WTC11 (cell line): ENCODE measurements at regions not wholly inside any gene's neighbourhood (a gene's known extent, or its start where the extent isn't known, plus 50 kb on each side); places are given as distances from the start of the nearest gene placed in this dataset.

Source experiments
- ATAC-seq: fragments of 200-7000 bp; cut with Tn5 transposase; 2 replicates; pipeline ENCODE4 v1.10.0; 2021; ENCODE audit warnings: mild to moderate bottlenecking, moderate library complexity
- CTCF ChIA-PET: fragments of 300-600 bp; sonication (Branson Sonifier 250); formaldehyde crosslinking; loops from one replicate; lab custom pipeline; 2021; ENCODE audit warnings: antibody characterized with exemption; lab: Charles Lee
- POLR2A ChIA-PET: fragments of 350-600 bp; sonication (Branson Sonifier 250); formaldehyde crosslinking; loops from one replicate; lab custom pipeline; 2021; ENCODE audit warnings: antibody characterized with exemption; lab: Charles Lee
- DNase-seq: peaks from one replicate; pipeline ENCODE4 v3.0.0; 2021; ENCODE audit warnings: low spot score
- H3K27ac Mint-ChIP-seq: 2 replicates; pipeline ENCODE4 v1.8.0; 2021; ENCODE audit warnings: mixed read lengths
- H3K27me3 Mint-ChIP-seq: 2 replicates; pipeline ENCODE4 v1.8.0; 2021; ENCODE audit warnings: low read depth, mild to moderate bottlenecking, moderate library complexity, mixed read lengths
- H3K36me3 Mint-ChIP-seq: 2 replicates; pipeline ENCODE4 v1.8.0; 2021; ENCODE audit warnings: mixed read lengths
- H3K4me1 Mint-ChIP-seq: 2 replicates; pipeline ENCODE4 v1.8.0; 2022; ENCODE audit warnings: mixed read lengths
- H3K4me3 Mint-ChIP-seq: 2 replicates; pipeline ENCODE4 v1.8.0; 2021; ENCODE audit warnings: mild to moderate bottlenecking, moderate library complexity, mixed read lengths
- H3K9me3 Mint-ChIP-seq: 2 replicates; pipeline ENCODE4 v1.8.0; 2021; ENCODE audit warnings: mixed read lengths
- ATF1 ChIP-seq: sonication (generic); formaldehyde crosslinking; IDR thresholded peaks from 2 replicates; pipeline ENCODE4 v1.8.1; 2023; ENCODE audit warnings: mild to moderate bottlenecking, moderate library complexity, missing genetic modification reagents
- FOXK1 ChIP-seq: sonication (generic); formaldehyde crosslinking; IDR thresholded peaks from 2 replicates; pipeline ENCODE4 v1.8.0; 2022; ENCODE audit warnings: mild to moderate bottlenecking, moderate library complexity, missing genetic modification reagents
- NFE2L1 ChIP-seq: sonication (generic); formaldehyde crosslinking; IDR thresholded peaks from 2 replicates; pipeline ENCODE4 v1.8.1; 2023; ENCODE audit warnings: missing genetic modification reagents
- NR1H2 ChIP-seq: sonication (generic); formaldehyde crosslinking; IDR thresholded peaks from 2 replicates; pipeline ENCODE4 v1.9.0; 2021; ENCODE audit warnings: mild to moderate bottlenecking, moderate library complexity, missing genetic modification reagents
- NR3C1 ChIP-seq: sonication (generic); formaldehyde crosslinking; conservative IDR thresholded peaks from 2 replicates; pipeline ENCODE4 v1.8.1; 2023; ENCODE audit warnings: low read depth, mild to moderate bottlenecking, missing genetic modification reagents
- OVOL2 ChIP-seq: fragments of 250-450 bp; sonication (Bioruptor Pico); IDR thresholded peaks from 2 replicates; pipeline ENCODE4 v1.9.0; 2021; ENCODE audit warnings: mild to moderate bottlenecking, borderline replicate concordance
- SP1 ChIP-seq: sonication (generic); formaldehyde crosslinking; conservative IDR thresholded peaks from 2 replicates; pipeline ENCODE4 v1.8.1; 2022; ENCODE audit warnings: missing genetic modification reagents
- ZNF671 ChIP-seq: fragments of 250-450 bp; sonication (Bioruptor Pico); IDR thresholded peaks from 2 replicates; pipeline ENCODE4 v1.8.0; 2021; ENCODE audit warnings: mild to moderate bottlenecking
- TF ChIP-seq, protein P1 (sequence below): sonication (generic); formaldehyde crosslinking; IDR thresholded peaks from 2 replicates; pipeline ENCODE4 v1.8.1; 2023; ENCODE audit warnings: mild to moderate bottlenecking, moderate library complexity, missing genetic modification reagents
- TF ChIP-seq, protein P2 (sequence below): fragments of 250-450 bp; sonication (Bioruptor Pico); IDR thresholded peaks from 2 replicates; pipeline ENCODE4 v1.9.0; 2021; ENCODE audit warnings: mild to moderate bottlenecking
- TF ChIP-seq, protein P3 (sequence below): sonication (generic); formaldehyde crosslinking; IDR thresholded peaks from 2 replicates; pipeline ENCODE4 v1.8.1; 2023; ENCODE audit warnings: mild to moderate bottlenecking, missing genetic modification reagents, moderate library complexity
- TF ChIP-seq, protein P4 (sequence below): sonication (generic); formaldehyde crosslinking; IDR thresholded peaks from 2 replicates; pipeline ENCODE4 v1.8.1; 2023; ENCODE audit warnings: mild to moderate bottlenecking, missing genetic modification reagents
- TF ChIP-seq, protein P5 (sequence below): sonication (generic); formaldehyde crosslinking; IDR thresholded peaks from 2 replicates; pipeline ENCODE4 v1.8.0; 2022; ENCODE audit warnings: mild to moderate bottlenecking, missing genetic modification reagents
- TF ChIP-seq, protein P6 (sequence below): sonication (generic); formaldehyde crosslinking; conservative IDR thresholded peaks from 2 replicates; pipeline ENCODE4 v1.8.1; 2022; ENCODE audit warnings: mild to moderate bottlenecking, missing genetic modification reagents

DNA sequence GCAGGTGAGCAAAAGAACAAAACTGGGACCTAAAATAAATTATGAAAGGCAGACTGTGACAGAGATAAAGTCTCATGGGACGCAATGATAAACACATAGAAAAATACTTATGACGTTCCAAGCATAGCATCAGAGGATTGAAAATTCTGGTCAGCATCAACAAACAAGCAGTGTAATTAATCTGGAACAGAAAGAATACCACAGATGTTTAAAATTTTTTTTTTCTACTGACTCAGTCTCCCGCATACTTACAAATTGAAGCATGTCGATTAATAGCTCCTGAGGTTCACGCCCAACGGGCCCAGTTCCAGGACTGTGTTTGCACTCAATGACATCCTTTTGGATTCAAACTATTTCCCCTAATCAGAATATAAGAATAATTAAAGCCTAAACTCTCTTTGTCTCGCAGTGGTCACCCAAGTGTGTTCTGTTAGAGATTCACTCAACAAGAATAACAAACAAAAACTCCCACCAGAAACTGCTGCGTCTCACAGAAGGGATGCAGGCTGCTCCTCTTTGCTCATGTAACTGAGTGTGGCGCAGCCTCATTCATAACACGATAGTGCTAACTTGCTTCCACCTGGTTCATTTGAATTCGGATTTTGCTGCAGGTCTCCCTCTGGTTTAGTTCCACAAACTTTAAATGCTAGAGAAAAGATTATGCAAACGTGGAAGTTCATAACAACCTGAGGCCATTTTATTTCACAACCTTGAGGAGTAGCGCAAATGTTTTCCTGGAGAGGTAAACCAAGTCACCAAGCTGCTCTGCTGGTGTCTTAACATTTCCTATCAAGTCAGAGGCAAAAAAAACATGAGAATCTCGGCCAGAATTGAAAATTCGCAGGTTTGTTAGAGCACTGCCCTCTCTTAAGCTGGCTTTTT, 69.0 kb upstream of the CITED2 start:
- Mint-ChIP-seq H3K9me3 (0 out of 2 replicates have a peak, but pooled peaks cover 3% of the 10 kb centered on the region), H3K27me3 (no peaks in the 10 kb centered on the region), H3K27ac (no peak overlapping the region), H3K4me3 (no peak overlapping the region), H3K36me3 (no peaks in the 10 kb centered on the region), H3K4me1 (peaks cover 30% of the 10 kb centered on the region)
- no peak for DNase-seq
- CTCF ChIA-PET = no interaction called here
- ATAC-seq = no peak
- POLR2A ChIA-PET = interaction anchor here (0.6 kb wide), 1 partner anchor 15 kb away, joined by 4 read pairs; no protein-coding TSS in a partner anchor
- no peak for TF ChIP-seq SP1 (CRISPR knock-in tag)
- TF ChIP-seq, protein P1, sequence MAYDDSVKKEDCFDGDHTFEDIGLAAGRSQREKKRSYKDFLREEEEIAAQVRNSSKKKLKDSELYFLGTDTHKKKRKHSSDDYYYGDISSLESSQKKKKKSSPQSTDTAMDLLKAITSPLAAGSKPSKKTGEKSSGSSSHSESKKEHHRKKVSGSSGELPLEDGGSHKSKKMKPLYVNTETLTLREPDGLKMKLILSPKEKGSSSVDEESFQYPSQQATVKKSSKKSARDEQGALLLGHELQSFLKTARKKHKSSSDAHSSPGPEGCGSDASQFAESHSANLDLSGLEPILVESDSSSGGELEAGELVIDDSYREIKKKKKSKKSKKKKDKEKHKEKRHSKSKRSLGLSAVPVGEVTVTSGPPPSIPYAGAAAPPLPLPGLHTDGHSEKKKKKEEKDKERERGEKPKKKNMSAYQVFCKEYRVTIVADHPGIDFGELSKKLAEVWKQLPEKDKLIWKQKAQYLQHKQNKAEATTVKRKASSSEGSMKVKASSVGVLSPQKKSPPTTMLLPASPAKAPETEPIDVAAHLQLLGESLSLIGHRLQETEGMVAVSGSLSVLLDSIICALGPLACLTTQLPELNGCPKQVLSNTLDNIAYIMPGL = no peak

DNA sequence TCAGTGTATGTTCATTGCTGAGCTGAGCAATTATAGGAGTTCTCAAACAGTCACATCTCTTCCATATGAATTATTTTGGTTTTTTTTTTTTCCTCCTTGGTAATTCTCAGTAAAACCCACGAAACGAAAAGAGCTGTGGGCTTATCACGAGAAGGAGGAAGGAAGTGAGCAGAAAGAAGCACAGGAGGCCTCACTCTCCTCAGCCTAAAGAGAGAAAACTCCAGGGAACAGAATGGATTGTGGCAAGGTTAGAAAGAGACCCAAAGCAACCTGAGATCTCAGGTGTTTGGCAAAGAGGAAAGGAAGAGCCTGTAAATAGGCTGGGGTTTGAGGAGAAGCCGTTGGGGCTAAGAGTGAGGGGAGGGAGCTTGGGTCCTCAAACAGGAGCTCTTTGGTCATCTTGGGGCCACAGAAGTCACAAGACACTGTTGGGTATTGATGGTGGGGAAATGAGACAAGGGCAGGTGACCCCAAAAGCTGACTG, 67.8 kb upstream of the CITED2 start:
- Mint-ChIP-seq H3K36me3 (no peaks in the 10 kb centered on the region), H3K27ac (peak overlapping the region; percentile 64; the same call in 1 of the 2 replicates), H3K4me1 (peaks cover 22% of the 10 kb centered on the region), H3K27me3 (no peaks in the 10 kb centered on the region), H3K4me3 (no peak overlapping the region), H3K9me3 (0 out of 2 replicates have a peak, but pooled peaks cover 3% of the 10 kb centered on the region)
- TF ChIP-seq NFE2L1 (CRISPR knock-in tag) = no peak
- TF ChIP-seq, protein P2, sequence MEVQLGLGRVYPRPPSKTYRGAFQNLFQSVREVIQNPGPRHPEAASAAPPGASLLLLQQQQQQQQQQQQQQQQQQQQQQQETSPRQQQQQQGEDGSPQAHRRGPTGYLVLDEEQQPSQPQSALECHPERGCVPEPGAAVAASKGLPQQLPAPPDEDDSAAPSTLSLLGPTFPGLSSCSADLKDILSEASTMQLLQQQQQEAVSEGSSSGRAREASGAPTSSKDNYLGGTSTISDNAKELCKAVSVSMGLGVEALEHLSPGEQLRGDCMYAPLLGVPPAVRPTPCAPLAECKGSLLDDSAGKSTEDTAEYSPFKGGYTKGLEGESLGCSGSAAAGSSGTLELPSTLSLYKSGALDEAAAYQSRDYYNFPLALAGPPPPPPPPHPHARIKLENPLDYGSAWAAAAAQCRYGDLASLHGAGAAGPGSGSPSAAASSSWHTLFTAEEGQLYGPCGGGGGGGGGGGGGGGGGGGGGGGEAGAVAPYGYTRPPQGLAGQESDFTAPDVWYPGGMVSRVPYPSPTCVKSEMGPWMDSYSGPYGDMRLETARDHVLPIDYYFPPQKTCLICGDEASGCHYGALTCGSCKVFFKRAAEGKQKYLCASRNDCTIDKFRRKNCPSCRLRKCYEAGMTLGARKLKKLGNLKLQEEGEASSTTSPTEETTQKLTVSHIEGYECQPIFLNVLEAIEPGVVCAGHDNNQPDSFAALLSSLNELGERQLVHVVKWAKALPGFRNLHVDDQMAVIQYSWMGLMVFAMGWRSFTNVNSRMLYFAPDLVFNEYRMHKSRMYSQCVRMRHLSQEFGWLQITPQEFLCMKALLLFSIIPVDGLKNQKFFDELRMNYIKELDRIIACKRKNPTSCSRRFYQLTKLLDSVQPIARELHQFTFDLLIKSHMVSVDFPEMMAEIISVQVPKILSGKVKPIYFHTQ (CRISPR knock-in tag) = no peak
- TF ChIP-seq NR1H2 (CRISPR knock-in tag) = no peak
- TF ChIP-seq, protein P3, sequence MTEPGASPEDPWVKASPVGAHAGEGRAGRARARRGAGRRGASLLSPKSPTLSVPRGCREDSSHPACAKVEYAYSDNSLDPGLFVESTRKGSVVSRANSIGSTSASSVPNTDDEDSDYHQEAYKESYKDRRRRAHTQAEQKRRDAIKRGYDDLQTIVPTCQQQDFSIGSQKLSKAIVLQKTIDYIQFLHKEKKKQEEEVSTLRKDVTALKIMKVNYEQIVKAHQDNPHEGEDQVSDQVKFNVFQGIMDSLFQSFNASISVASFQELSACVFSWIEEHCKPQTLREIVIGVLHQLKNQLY (CRISPR knock-in tag) = no peak
- TF ChIP-seq NR3C1 (CRISPR knock-in tag) = no peak
- TF ChIP-seq, protein P4, sequence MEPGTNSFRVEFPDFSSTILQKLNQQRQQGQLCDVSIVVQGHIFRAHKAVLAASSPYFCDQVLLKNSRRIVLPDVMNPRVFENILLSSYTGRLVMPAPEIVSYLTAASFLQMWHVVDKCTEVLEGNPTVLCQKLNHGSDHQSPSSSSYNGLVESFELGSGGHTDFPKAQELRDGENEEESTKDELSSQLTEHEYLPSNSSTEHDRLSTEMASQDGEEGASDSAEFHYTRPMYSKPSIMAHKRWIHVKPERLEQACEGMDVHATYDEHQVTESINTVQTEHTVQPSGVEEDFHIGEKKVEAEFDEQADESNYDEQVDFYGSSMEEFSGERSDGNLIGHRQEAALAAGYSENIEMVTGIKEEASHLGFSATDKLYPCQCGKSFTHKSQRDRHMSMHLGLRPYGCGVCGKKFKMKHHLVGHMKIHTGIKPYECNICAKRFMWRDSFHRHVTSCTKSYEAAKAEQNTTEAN = no peak
- no peak for TF ChIP-seq FOXK1
- TF ChIP-seq, protein P5, sequence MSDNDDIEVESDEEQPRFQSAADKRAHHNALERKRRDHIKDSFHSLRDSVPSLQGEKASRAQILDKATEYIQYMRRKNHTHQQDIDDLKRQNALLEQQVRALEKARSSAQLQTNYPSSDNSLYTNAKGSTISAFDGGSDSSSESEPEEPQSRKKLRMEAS = no peak
- no peak for TF ChIP-seq ZNF671 (CRISPR knock-in tag)
- TF ChIP-seq ATF1 (CRISPR knock-in tag) = no peak
- no peak for TF ChIP-seq OVOL2 (CRISPR knock-in tag)
- no peak for DNase-seq
- ChIA-PET POLR2A (no interaction called here), CTCF (no interaction called here)
- no peak for ATAC-seq

DNA sequence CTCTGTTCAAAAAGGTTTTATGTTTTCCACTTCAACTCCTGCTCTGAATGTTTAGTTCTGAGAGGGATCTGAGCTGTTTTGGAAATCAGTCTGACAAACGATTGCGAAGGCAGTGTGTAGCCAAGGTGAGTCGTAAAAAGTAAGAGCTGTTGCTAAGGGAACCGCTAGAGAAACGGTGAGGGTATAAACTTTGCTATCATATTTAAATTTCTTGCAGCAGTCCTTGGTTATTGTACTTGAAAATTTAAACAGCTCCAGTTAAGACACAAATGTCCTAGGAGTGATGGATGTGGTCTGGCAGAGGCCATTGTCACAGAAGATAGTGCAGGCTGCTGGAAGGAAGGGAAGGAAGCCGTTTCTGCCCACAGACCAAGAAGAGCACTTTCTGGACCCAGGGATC, 64.9 kb upstream of the CITED2 start:
- CTCF ChIA-PET = no interaction called here
- POLR2A ChIA-PET = no interaction called here
- H3K27me3 Mint-ChIP-seq = no peaks in the 10 kb centered on the region
- H3K4me3 Mint-ChIP-seq = no peak overlapping the region
- DNase-seq = no peak
- no peak for ATAC-seq
- no peaks in the 10 kb centered on the region for H3K36me3 Mint-ChIP-seq
- no peaks in the 10 kb centered on the region for H3K9me3 Mint-ChIP-seq
- TF ChIP-seq SP1 (CRISPR knock-in tag) = no peak
- TF ChIP-seq, protein P6, sequence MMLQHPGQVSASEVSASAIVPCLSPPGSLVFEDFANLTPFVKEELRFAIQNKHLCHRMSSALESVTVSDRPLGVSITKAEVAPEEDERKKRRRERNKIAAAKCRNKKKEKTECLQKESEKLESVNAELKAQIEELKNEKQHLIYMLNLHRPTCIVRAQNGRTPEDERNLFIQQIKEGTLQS = no peak
- TF ChIP-seq, all 79 proteins: peak for 0
- Mint-ChIP-seq H3K27ac (no peak overlapping the region), H3K4me1 (peaks cover 11% of the 10 kb centered on the region)
